Ectodermal cell (in vitro differentiated cells): ENCODE measurements at regions not wholly inside any gene's neighbourhood (a gene's known extent, or its start where the extent isn't known, plus 50 kb on each side); places are given as distances from the start of the nearest gene placed in this dataset.

Experiments
- H3K27ac ChIP-seq: 2 replicates; pipeline ENCODE4 v1.7.0; 2013; ENCODE audit warnings: mild to moderate bottlenecking, low read depth, low read length; ENCODE audit not compliant: insufficient read depth, poor library complexity, severe bottlenecking
- H3K27me3 ChIP-seq: 2 replicates; pipeline ENCODE4 v1.7.0; 2013; ENCODE audit warnings: mild to moderate bottlenecking, low read length; ENCODE audit not compliant: insufficient read depth, control insufficient read depth, poor library complexity, severe bottlenecking
- H3K36me3 ChIP-seq: one replicate; pipeline ENCODE4 v1.7.0; 2013; ENCODE audit warnings: low read length; ENCODE audit not compliant: control insufficient read depth, insufficient read depth
- H3K4me1 ChIP-seq: one replicate; pipeline ENCODE4 v1.7.0; 2013; ENCODE audit warnings: low read length; ENCODE audit not compliant: control insufficient read depth, insufficient read depth
- H3K4me3 ChIP-seq: 2 replicates; pipeline ENCODE4 v1.7.0; 2013; ENCODE audit warnings: low read depth, low read length, control low read depth; ENCODE audit not compliant: insufficient read depth
- H3K9me3 ChIP-seq: 2 replicates; pipeline ENCODE4 v1.7.0; 2013; ENCODE audit warnings: mild to moderate bottlenecking, low read length, moderate library complexity; ENCODE audit not compliant: control insufficient read depth
- WGBS, 2 experiments: methylation state at CpG; one replicate each; pipeline ENCODE4 v1.1.7; 2013; ENCODE audit warnings: missing lambda C conversion rate in 2 of 2; 5-methylcytosine and 5-hydroxymethylcytosine counted together

DNA sequence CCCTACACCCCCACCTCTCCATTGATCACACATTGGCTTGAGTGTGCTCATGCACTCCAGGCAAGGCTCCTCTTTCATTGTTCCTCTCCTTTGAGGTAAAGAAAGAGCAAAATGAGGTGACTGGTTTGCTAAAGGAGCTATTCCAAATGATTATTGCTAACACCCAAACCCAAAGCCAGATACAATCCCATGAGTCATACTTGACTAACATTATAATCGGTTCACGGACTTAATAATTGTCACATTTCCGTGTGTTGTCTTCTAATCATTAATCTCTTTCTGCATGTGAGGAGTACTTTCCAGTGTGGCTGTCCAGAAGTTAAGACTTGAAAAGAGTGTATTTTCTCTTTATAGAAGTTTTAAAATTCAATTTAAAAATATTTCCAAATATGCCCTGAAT is 174.3 kb upstream of the SFRP2 start:
- Histone ChIP-seq H3K4me3 (no peak overlapping the region), H3K36me3 (no peaks in the 10 kb centered on the region), H3K27ac (no peak overlapping the region), H3K27me3 (no peaks in the 10 kb centered on the region), H3K9me3 (no peaks in the 10 kb centered on the region), H3K4me1 (no peaks in the 10 kb centered on the region)
- 97% methylated on average over 3 of the region's 3 CpGs for WGBS, 2 experiments

GRCh38 chr4:153962311-153963039 is 173.6 kb upstream of the SFRP2 start:
- Histone ChIP-seq H3K4me1 (no peaks in the 10 kb centered on the region), H3K36me3 (no peaks in the 10 kb centered on the region), H3K4me3 (no peak overlapping the region), H3K27me3 (no peaks in the 10 kb centered on the region), H3K27ac (no peak overlapping the region), H3K9me3 (no peaks in the 10 kb centered on the region)
- WGBS, 2 experiments: 93 to 97% methylated on average over 5 of the region's 5 CpGs

- Histone ChIP-seq H3K9me3 (no peaks in the 10 kb centered on the region), H3K27ac (no peak overlapping the region), H3K27me3 (no peaks in the 10 kb centered on the region), H3K36me3 (no peaks in the 10 kb centered on the region), H3K4me3 (no peak overlapping the region), H3K4me1 (no peaks in the 10 kb centered on the region)
- WGBS, 2 experiments: 95 to 96% methylated on average over 5 of the region's 5 CpGs
These were observed 166.4 kb upstream of the SFRP2 start for GRCh38 chr4:153955327-153955726.

- WGBS, 2 experiments: 92 to 93% methylated on average over 3 of the region's 3 CpGs
- no peak overlapping the region for H3K4me3 ChIP-seq
- H3K4me1 ChIP-seq: no peaks in the 10 kb centered on the region
- no peak overlapping the region for H3K27ac ChIP-seq
- H3K36me3 ChIP-seq: no peaks in the 10 kb centered on the region
- no peaks in the 10 kb centered on the region for H3K27me3 ChIP-seq
- no peaks in the 10 kb centered on the region for H3K9me3 ChIP-seq
These were observed 165.8 kb upstream of the SFRP2 start for GRCh38 chr4:153954654-153955053.

DNA sequence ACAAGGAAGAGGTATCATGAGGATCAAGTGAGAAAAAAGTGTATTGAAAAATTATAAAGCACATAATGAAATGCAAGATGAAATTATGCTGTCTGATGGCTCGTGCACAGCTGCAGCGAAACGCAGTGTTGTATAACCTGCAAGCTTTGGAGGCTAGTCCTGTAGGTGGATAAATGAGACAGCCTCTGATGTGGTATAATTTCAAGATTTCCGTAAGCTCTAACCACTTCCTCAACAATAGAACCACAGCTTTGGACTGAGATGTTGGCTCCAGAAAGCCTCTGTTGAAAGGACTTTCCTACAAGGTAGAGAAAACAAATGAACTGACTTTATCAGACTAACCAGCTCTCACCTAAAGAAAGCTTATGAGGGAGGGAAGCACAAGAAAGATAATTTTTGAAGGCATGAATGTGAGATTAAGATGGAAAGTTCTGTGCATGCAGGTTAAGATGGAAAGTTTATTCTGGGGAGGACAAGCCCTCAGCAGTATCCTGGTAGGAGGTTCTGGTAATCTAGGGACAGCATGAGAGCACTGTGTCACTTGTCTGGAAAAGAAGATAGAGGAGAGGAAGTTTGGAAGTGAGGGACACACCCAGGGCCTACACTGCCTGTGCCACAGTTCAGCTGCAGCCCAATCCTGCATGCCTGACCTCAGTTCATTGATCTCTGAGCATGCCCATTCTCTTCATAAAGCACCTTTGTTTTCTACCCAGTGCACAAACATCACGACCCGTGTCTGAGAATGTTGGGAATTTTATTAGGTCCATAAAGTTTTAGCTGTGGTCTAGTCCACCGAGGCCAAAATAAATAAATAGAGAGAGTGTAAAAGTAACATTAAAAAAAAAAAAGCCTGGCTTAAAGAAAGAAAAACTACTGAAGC is 161.5 kb upstream of the SFRP2 start:
- no peaks in the 10 kb centered on the region for H3K4me1 ChIP-seq
- 88 to 96% methylated on average over 6 to 7 of the region's 7 CpGs for WGBS, 2 experiments
- no peaks in the 10 kb centered on the region for H3K9me3 ChIP-seq
- no peaks in the 10 kb centered on the region for H3K27me3 ChIP-seq
- H3K27ac ChIP-seq: no peak overlapping the region
- H3K36me3 ChIP-seq: no peaks in the 10 kb centered on the region
- no peak overlapping the region for H3K4me3 ChIP-seq

DNA sequence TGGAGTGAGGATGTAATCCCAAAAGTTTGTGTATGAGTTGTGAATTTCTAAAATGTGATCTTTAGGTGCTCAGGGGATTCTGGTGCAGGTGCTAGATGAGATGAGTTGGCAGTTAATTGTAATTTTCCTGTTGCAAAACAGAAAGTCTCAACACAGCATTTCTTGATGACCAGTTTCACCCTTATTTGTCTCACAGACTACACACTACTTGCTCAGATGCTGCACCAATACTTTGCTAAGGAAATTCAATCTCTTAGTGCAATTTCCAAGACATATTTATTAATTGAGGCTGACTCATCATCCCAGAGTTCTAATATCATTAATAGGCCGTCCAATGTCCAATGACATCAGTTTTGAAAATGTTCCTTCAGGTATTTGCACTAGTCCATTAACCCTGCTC is 159.2 kb upstream of the SFRP2 start:
- no peaks in the 10 kb centered on the region for H3K36me3 ChIP-seq
- no peak overlapping the region for H3K4me3 ChIP-seq
- H3K27me3 ChIP-seq: no peaks in the 10 kb centered on the region
- no peak overlapping the region for H3K27ac ChIP-seq
- WGBS, 2 experiments: 92 to 100% methylated on average over 1 of the region's 1 CpG
- no peaks in the 10 kb centered on the region for H3K9me3 ChIP-seq
- H3K4me1 ChIP-seq: no peaks in the 10 kb centered on the region

DNA sequence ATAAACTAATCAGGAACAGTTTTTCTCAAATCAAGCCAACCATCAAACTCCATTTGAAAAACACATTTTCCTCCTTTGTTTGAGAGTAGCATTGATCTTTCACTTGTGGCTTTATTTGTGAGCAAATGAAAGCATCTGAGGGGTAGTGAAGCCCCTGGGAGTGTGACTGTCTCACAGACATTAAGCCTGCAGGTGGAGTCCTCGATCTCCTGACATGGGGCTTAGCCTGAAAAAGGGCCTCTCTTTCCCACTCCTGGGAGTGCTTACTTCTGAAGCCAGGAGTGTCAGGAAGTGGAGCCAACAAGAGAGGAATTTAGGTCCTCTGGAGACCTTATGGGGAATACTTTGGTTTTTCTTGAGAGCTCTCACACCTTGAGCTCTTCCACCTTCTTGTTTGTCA is 158.2 kb upstream of the SFRP2 start:
- Histone ChIP-seq H3K36me3 (no peaks in the 10 kb centered on the region), H3K9me3 (no peaks in the 10 kb centered on the region), H3K27ac (no peak overlapping the region), H3K4me1 (no peaks in the 10 kb centered on the region), H3K27me3 (no peaks in the 10 kb centered on the region), H3K4me3 (no peak overlapping the region)
- WGBS, 2 experiments: 89 to 91% methylated on average over 1 of the region's 1 CpG

GRCh38 chr4:153945704-153946103 is 156.8 kb upstream of the SFRP2 start:
- no peaks in the 10 kb centered on the region for H3K9me3 ChIP-seq
- H3K27me3 ChIP-seq: no peaks in the 10 kb centered on the region
- H3K4me1 ChIP-seq: no peaks in the 10 kb centered on the region
- WGBS, 2 experiments: 94% methylated on average over 1 of the region's 1 CpG; no CpG with 5 or more reads in 1 of the 2 experiments
- H3K27ac ChIP-seq: no peak overlapping the region
- H3K4me3 ChIP-seq: no peak overlapping the region
- no peaks in the 10 kb centered on the region for H3K36me3 ChIP-seq

- WGBS, 2 experiments: 95 to 100% methylated on average over 1 of the region's 1 CpG
- no peaks in the 10 kb centered on the region for H3K36me3 ChIP-seq
- no peaks in the 10 kb centered on the region for H3K4me1 ChIP-seq
- H3K4me3 ChIP-seq: no peak overlapping the region
- H3K27me3 ChIP-seq: no peaks in the 10 kb centered on the region
- H3K9me3 ChIP-seq: no peaks in the 10 kb centered on the region
- H3K27ac ChIP-seq: no peak overlapping the region
These were observed 155.0 kb upstream of the SFRP2 start for GRCh38 chr4:153943738-153944415.

GRCh38 chr4:153940916-153941315 is 152.0 kb upstream of the SFRP2 start:
- no peak overlapping the region for H3K4me3 ChIP-seq
- no peaks in the 10 kb centered on the region for H3K27me3 ChIP-seq
- H3K9me3 ChIP-seq: no peaks in the 10 kb centered on the region
- H3K27ac ChIP-seq: no peak overlapping the region
- 81 to 85% methylated on average over 4 of the region's 4 CpGs for WGBS, 2 experiments
- no peaks in the 10 kb centered on the region for H3K4me1 ChIP-seq
- H3K36me3 ChIP-seq: no peaks in the 10 kb centered on the region
